GM10266 (cell line): ENCODE measurements at regions not wholly inside any gene's neighbourhood (a gene's known extent, or its start where the extent isn't known, plus 50 kb on each side); places are given as distances from the start of the nearest gene placed in this dataset.

Source experiments
- DNase-seq: peaks from one replicate; pipeline ENCODE4 v3.0.0; 2012; ENCODE audit errors: extremely low spot score
- CTCF ChIP-seq: IDR thresholded peaks from 2 replicates; pipeline ENCODE4 v1.5.1; 2012; ENCODE audit warnings: mild to moderate bottlenecking, low read depth; ENCODE audit not compliant: control insufficient read depth, insufficient read depth; ENCODE audit errors: missing control alignments

DNA sequence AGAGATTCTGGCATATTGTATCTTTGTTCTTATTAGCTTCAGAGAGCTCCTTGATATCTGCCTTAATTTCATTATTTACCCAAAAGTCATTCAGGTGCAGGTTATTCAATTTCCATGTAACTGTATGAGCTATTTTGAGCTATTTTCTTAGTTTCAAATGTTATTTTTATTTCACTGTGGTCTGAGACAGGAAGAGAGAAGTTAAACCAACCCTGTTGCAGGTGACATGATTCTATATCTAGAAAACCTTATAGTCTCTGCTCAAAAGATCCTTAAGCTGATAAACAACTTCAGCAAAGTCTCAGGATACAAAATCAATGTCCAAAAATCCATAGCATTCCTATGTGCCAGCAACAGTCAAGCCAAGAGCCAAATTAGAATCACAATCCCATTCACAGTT lies 1644.0 kb upstream of the B3GALT2 start:
- no peak for TF ChIP-seq CTCF
- DNase-seq: no peak

DNA sequence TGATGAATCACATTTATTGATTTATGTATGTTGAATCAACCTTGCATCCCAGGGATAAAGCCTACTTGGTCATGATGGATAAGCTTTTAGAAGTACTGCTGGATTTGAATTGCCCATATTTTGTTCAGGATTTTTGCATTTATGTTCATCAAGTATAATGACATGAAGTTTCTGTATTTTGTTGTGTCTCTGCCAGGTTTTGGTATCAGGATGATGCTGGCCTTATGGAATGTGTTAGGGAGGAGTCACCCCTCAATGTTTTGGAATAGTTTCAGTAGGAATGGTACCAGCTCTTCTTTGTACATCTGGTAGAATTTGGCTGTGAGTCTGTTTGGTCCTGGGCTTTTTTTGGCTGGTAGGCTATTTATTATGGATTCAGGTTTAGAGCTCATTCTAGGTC lies 1643.1 kb upstream of the B3GALT2 start:
- DNase-seq: no peak

DNA sequence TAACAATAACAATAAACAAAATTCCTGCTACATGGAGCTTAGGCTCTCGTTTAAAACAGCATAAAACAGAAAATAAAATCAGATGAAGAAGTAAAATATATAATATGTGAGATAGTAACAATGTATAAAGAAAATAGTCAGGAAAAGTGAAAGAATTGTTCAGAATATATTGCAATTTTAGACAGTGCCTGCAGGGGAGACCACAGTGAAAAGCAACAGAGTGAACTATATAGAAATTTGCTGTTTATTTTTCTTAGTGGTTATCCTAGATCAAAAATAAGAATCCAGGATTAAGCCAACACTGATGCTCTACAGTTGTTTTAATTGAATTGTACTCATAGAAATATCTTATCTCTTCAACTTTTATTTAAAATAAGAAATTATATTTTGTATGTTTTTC lies 1639.0 kb upstream of the B3GALT2 start:
- TF ChIP-seq CTCF: no peak

More for the DNA sequence above, 1643.1 kb upstream of the B3GALT2 start:
- no peak for TF ChIP-seq CTCF

GRCh38 chr1:194821091-194821490 lies 1634.7 kb upstream of the B3GALT2 start:
- no peak for DNase-seq
- no peak for TF ChIP-seq CTCF

More for the DNA sequence above, 1639.0 kb upstream of the B3GALT2 start:
- no peak for DNase-seq

GRCh38 chr1:194818674-194819073 lies 1632.3 kb upstream of the B3GALT2 start:
- no peak for TF ChIP-seq CTCF
- no peak for DNase-seq

- no peak for TF ChIP-seq CTCF
- no peak for DNase-seq
Observed at GRCh38 chr1:194816859-194817258, 1630.4 kb upstream of the B3GALT2 start.

DNA sequence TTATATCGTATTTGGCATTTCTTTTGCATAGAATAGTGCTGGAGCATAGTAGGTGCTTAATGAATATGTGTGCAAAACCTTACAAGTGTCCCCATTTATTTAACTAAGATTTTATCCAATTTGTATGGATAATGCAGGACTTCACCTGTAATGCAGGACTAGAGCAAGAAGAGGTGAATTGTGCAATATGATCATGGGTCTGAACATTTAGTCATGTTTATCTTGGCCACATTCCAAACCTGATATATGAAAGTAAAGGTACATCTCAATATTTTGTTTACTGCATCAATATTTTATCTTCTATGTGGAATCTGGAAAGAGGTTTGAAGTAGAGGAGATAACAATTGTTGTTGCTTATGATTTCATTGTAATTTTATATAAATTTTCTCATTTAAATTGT lies 1626.7 kb upstream of the B3GALT2 start:
- DNase-seq: no peak
- no peak for TF ChIP-seq CTCF
